H1 (cell line): ENCODE measurements at regions not wholly inside any gene's neighbourhood (a gene's known extent, or its start where the extent isn't known, plus 50 kb on each side); places are given as distances from the start of the nearest gene placed in this dataset.

ENCODE experiments used
- CTCF ChIA-PET: fragments of 300-600 bp; sonication (Branson Sonifier 250); formaldehyde crosslinking; loops from one replicate; lab custom pipeline; 2021; ENCODE audit not compliant: partially characterized antibody; lab: Charles Lee
- POLR2A ChIA-PET: fragments of 300-600 bp; sonication (Branson Sonifier 250); formaldehyde crosslinking; loops from one replicate; lab custom pipeline; 2021; ENCODE audit warnings: inconsistent platforms; ENCODE audit not compliant: partially characterized antibody; lab: Charles Lee
- DNase-seq, 2 experiments: peaks; one replicate each; pipeline versions ENCODE4 v3.0.0 to v3.0.0-alpha.2; 2010 to 2022; ENCODE audit warnings: low spot score in 2 of 2, low read depth in 1 of 2, mixed read lengths in 1 of 2
- FAIRE-seq: peaks from 2 replicates; lab custom pipeline; 2011; peaks lifted over from hg19 to GRCh38; lab: Jason Lieb, UNC
- H2AFZ ChIP-seq: 2 replicates; pipeline ENCODE4 v1.8.1; 2012; ENCODE audit warnings: low read length, inconsistent platforms
- H2AK5ac ChIP-seq: 2 replicates; pipeline ENCODE4 v1.6.1; 2013; ENCODE audit warnings: low read depth, low read length
- H2BK120ac ChIP-seq: replicated peaks from 2 replicates; pipeline ENCODE3; 2013; ENCODE audit warnings: low read depth, low read length, inconsistent platforms
- H2BK12ac ChIP-seq: 2 replicates; pipeline ENCODE4 v1.6.1; 2013; ENCODE audit warnings: low read depth, low read length
- H2BK15ac ChIP-seq: 2 replicates; pipeline ENCODE4 v1.6.1; 2013; ENCODE audit warnings: low read length
- H2BK20ac ChIP-seq: 2 replicates; pipeline ENCODE4 v1.6.1; 2013; ENCODE audit warnings: low read length
- H2BK5ac ChIP-seq: 2 replicates; pipeline ENCODE4 v1.6.1; 2013; ENCODE audit warnings: low read depth, low read length
- H3K14ac ChIP-seq: 2 replicates; pipeline ENCODE4 v1.6.1; 2013; ENCODE audit warnings: inconsistent platforms; ENCODE audit not compliant: insufficient read length
- H3K18ac ChIP-seq: 2 replicates; pipeline ENCODE4 v1.6.1; 2013; ENCODE audit warnings: low read length; ENCODE audit errors: extremely low read depth
- H3K23ac ChIP-seq: 2 replicates; pipeline ENCODE4 v1.6.1; 2013; ENCODE audit warnings: inconsistent platforms; ENCODE audit not compliant: insufficient read length
- H3K23me2 ChIP-seq: 2 replicates; pipeline ENCODE4 v1.6.1; 2013; ENCODE audit warnings: low read depth, low read length
- H3K27ac ChIP-seq: 2 replicates; pipeline ENCODE4 v1.6.1; 2011; ENCODE audit warnings: low read depth, low read length, inconsistent platforms
- H3K27me3 ChIP-seq, 4 experiments: replicated peaks in 1 of 4; 1 replicate in 1 of 4; 2 replicates in 3 of 4; pipeline versions ENCODE4 v1.6.1 to v1.8.1; 2011 to 2013; ENCODE audit warnings: low read length in 3 of 4, mild to moderate bottlenecking in 3 of 4, inconsistent platforms in 2 of 4, mixed read lengths in 2 of 4, moderate library complexity in 1 of 4; ENCODE audit not compliant: control insufficient read depth in 3 of 4, insufficient read depth in 3 of 4; ENCODE audit errors: extremely low read depth in 1 of 4
- H3K36me3 ChIP-seq, 4 experiments: 2 replicates each; pipeline versions ENCODE4 v1.6.1 to v1.8.1; 2011 to 2013; ENCODE audit warnings: mild to moderate bottlenecking in 4 of 4, low read length in 3 of 4, moderate library complexity in 2 of 4, control low read depth in 1 of 4, inconsistent platforms in 1 of 4; ENCODE audit not compliant: insufficient read depth in 4 of 4, control insufficient read depth in 2 of 4
- H3K4ac ChIP-seq: replicated peaks from 2 replicates; pipeline ENCODE3; 2013; ENCODE audit warnings: low read length, low read depth, mixed read lengths, inconsistent platforms; ENCODE audit not compliant: insufficient read length
- H3K4me1 ChIP-seq, 4 experiments: replicated peaks in 1 of 4; 1 replicate in 1 of 4; 2 replicates in 3 of 4; pipeline versions ENCODE4 v1.6.1 to v1.8.1; 2011 to 2013; ENCODE audit warnings: low read length in 3 of 4, inconsistent platforms in 2 of 4, mixed read lengths in 1 of 4; ENCODE audit not compliant: insufficient read depth in 4 of 4, control insufficient read depth in 3 of 4
- H3K4me2 ChIP-seq, 2 experiments: 2 replicates each; pipeline versions ENCODE4 v1.6.1 to v1.8.1; 2011 to 2013; ENCODE audit warnings: low read depth in 2 of 2, low read length in 2 of 2, control low read depth in 1 of 2, inconsistent platforms in 1 of 2, mild to moderate bottlenecking in 1 of 2; ENCODE audit not compliant: insufficient read depth in 1 of 2
- H3K4me3 ChIP-seq, 4 experiments: fragments of 200-600, 300-600 bp in 1 of 4; sonication (generic), shearing (Covaris generic), sonication (Bioruptor Twin) in 1 of 4; 2 replicates each; pipeline versions ENCODE4 v1.5.1 to v1.8.1; 2011 to 2016; ENCODE audit warnings: low read length in 4 of 4, low read depth in 3 of 4, control low read depth in 2 of 4, inconsistent platforms in 2 of 4, mild to moderate bottlenecking in 2 of 4, mixed read lengths in 1 of 4, moderate library complexity in 1 of 4; ENCODE audit not compliant: insufficient read depth in 2 of 4; ENCODE audit errors: extremely low read depth in 1 of 4
- H3K56ac ChIP-seq: replicated peaks from 2 replicates; pipeline ENCODE3; 2013; ENCODE audit warnings: low read depth, mild to moderate bottlenecking, mixed read lengths, low read length, inconsistent platforms; ENCODE audit not compliant: insufficient read length
- H3K79me1 ChIP-seq: 2 replicates; pipeline ENCODE4 v1.6.1; 2013; ENCODE audit warnings: low read depth, low read length, control low read depth
- H3K79me2 ChIP-seq, 2 experiments: 2 replicates each; pipeline versions ENCODE4 v1.6.1 to v1.8.1; 2012 to 2013; ENCODE audit warnings: low read length in 2 of 2, mild to moderate bottlenecking in 2 of 2, inconsistent platforms in 1 of 2; ENCODE audit not compliant: insufficient read depth in 2 of 2, control insufficient read depth in 1 of 2
- H3K9ac ChIP-seq, 4 experiments: replicated peaks in 1 of 4; 1 replicate in 1 of 4; 2 replicates in 3 of 4; pipeline versions ENCODE4 v1.6.1 to v1.8.1; 2011 to 2013; ENCODE audit warnings: low read depth in 3 of 4, low read length in 3 of 4, control low read depth in 2 of 4, mild to moderate bottlenecking in 2 of 4, moderate library complexity in 2 of 4, inconsistent platforms in 1 of 4; ENCODE audit errors: extremely low read depth in 1 of 4
- H3K9me3 ChIP-seq, 2 experiments: 2 replicates each; pipeline versions ENCODE4 v1.6.1 to v1.8.1; 2012 to 2013; ENCODE audit warnings: mild to moderate bottlenecking in 2 of 2, moderate library complexity in 2 of 2, control low read depth in 1 of 2, inconsistent platforms in 1 of 2, low read depth in 1 of 2, low read length in 1 of 2, mixed read lengths in 1 of 2; ENCODE audit not compliant: insufficient read depth in 2 of 2
- H4K20me1 ChIP-seq, 2 experiments: replicated peaks in 1 of 2; 2 replicates each; pipeline versions ENCODE3 to v1.8.1; 2011 to 2013; ENCODE audit warnings: inconsistent platforms in 2 of 2, low read length in 2 of 2, mild to moderate bottlenecking in 1 of 2; ENCODE audit not compliant: insufficient read depth in 2 of 2, control insufficient read depth in 1 of 2
- H4K5ac ChIP-seq: 2 replicates; pipeline ENCODE4 v1.6.1; 2013; ENCODE audit warnings: low read length, low read depth, mixed read lengths, inconsistent platforms; ENCODE audit not compliant: insufficient read length
- H4K8ac ChIP-seq: 2 replicates; pipeline ENCODE4 v1.8.0; 2013; ENCODE audit warnings: mild to moderate bottlenecking, moderate library complexity, low read length, inconsistent platforms; ENCODE audit not compliant: insufficient read depth; ENCODE audit errors: extremely low read depth
- H4K91ac ChIP-seq: replicated peaks from 2 replicates; pipeline ENCODE3; 2013; ENCODE audit warnings: low read length, mixed read lengths, inconsistent platforms; ENCODE audit not compliant: insufficient read length
- CBX8 ChIP-seq: fragments of 300-800, 300-1000 bp; sonication (generic); IDR thresholded peaks from 2 replicates; pipeline ENCODE4 v1.7.1; 2016; ENCODE audit warnings: low read depth, low read length, borderline replicate concordance
- CREB1 ChIP-seq: IDR thresholded peaks from 2 replicates; pipeline ENCODE4 v1.6.1; 2012; ENCODE audit warnings: inconsistent platforms
- EZH2 ChIP-seq: fragments of 200-600 bp; sonication (generic); IDR thresholded peaks from 2 replicates; pipeline ENCODE4 v1.7.1; 2012; ENCODE audit warnings: low read depth, mild to moderate bottlenecking, moderate library complexity, low read length, inconsistent platforms; ENCODE audit not compliant: severe bottlenecking
- HDAC6 ChIP-seq: IDR thresholded peaks from one replicate; pipeline ENCODE4 v1.7.1; 2012; ENCODE audit warnings: low read depth, mild to moderate bottlenecking, inconsistent platforms, low read length, moderate library complexity
- KDM1A ChIP-seq: fragments of 200-600, 300-600 bp; sonication (generic); IDR thresholded peaks from 2 replicates; pipeline ENCODE4 v1.7.1; 2016; ENCODE audit warnings: mild to moderate bottlenecking, low read length, borderline replicate concordance
- MAX ChIP-seq: IDR thresholded peaks from 2 replicates; pipeline ENCODE4 v1.6.1; 2012; ENCODE audit warnings: inconsistent platforms
- NANOG ChIP-seq: IDR thresholded peaks from 2 replicates; pipeline ENCODE4 v1.6.1; 2011; ENCODE audit warnings: low read length, low read depth, mild to moderate bottlenecking, inconsistent platforms; ENCODE audit not compliant: insufficient read depth, poor library complexity, severe bottlenecking
- PHF8 ChIP-seq: fragments of 200-600 bp; sonication (generic); conservative IDR thresholded peaks from 2 replicates; pipeline ENCODE4 v1.7.1; 2012; ENCODE audit warnings: low read depth, mild to moderate bottlenecking, inconsistent platforms, low read length, moderate library complexity
- POU5F1 ChIP-seq: IDR thresholded peaks from 2 replicates; pipeline ENCODE4 v1.6.1; 2011; ENCODE audit warnings: low read depth, mild to moderate bottlenecking, low read length, moderate library complexity
- RBBP5 ChIP-seq: IDR thresholded peaks from 2 replicates; pipeline ENCODE4 v1.7.1; 2012; ENCODE audit warnings: low read depth, mild to moderate bottlenecking, inconsistent platforms, low read length, moderate library complexity, borderline replicate concordance
- RXRA ChIP-seq: IDR thresholded peaks from 2 replicates; pipeline ENCODE4 v1.6.1; 2011; ENCODE audit warnings: low read depth, mild to moderate bottlenecking, low read length, moderate library complexity; ENCODE audit not compliant: insufficient read depth
- SIRT6 ChIP-seq: IDR thresholded peaks from one replicate; pipeline ENCODE4 v1.7.1; 2012; ENCODE audit warnings: low read length, inconsistent platforms
- SIX5 ChIP-seq: IDR thresholded peaks from 2 replicates; pipeline ENCODE4 v1.6.1; 2011; ENCODE audit warnings: mild to moderate bottlenecking, low read depth, low read length
- SP4 ChIP-seq: IDR thresholded peaks from 2 replicates; pipeline ENCODE4 v1.6.1; 2012; ENCODE audit warnings: low read length, inconsistent platforms
- TBP ChIP-seq: IDR thresholded peaks from 2 replicates; pipeline ENCODE4 v1.6.1; 2011; ENCODE audit warnings: low read depth, low read length, improper control_type of control experiment
- ZNF274 ChIP-seq: IDR thresholded peaks from 2 replicates; pipeline ENCODE4 v1.7.0; 2012; ENCODE audit warnings: low read length, borderline replicate concordance; ENCODE audit errors: extremely low read depth
- WGBS, 2 experiments: shearing (Covaris generic) in 1 of 2; methylation state at CpG; one replicate each; pipeline versions ENCODE4 v1.1.6 to v1.1.7; 2013 to 2015; ENCODE audit warnings: low lambda C conversion rate in 2 of 2, mixed read lengths in 2 of 2, inconsistent platforms in 1 of 2, low coverage in 1 of 2, missing lambda C conversion rate in 1 of 2; ENCODE audit not compliant: insufficient replicate concordance in 2 of 2, insufficient coverage in 1 of 2, insufficient read length in 1 of 2; ENCODE audit errors: extremely low coverage in 1 of 2, missing lambda C conversion rate in 1 of 2; 5-methylcytosine and 5-hydroxymethylcytosine counted together

DNA sequence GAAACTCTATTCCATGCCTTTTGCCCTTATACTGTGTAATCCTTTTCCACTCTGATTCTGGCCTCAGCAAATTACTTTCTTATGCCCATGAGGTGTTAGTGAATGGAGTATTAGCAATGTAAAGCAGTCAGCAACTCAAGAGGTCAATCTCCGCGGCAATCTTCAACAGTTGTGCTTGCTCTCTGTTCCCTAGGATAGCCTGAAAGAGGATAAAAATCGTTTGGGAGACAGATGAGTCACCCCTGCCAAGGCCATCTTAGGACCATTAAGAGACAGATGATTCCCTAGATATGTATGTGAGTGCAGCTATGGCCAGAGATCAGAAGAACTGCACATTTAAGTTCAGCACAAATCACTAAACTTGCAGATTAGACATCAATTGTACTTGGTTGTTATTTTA, 1145.8 kb downstream of the GALC start:
- no peaks in the 10 kb centered on the region for H3K79me1 ChIP-seq
- no peak overlapping the region for H3K4ac ChIP-seq
- no peaks in the 10 kb centered on the region for H3K79me2 ChIP-seq
- H2BK15ac ChIP-seq: no peak overlapping the region
- H3K27me3 ChIP-seq: no peaks in the 10 kb centered on the region
- H3K18ac ChIP-seq: no peak overlapping the region
- H3K4me1 ChIP-seq: peaks cover 0 to 4% (median 3%) of the 10 kb centered on the region in 4 experiments; a peak in 4 of 7 replicates
- no peaks in the 10 kb centered on the region for H3K36me3 ChIP-seq
- no peak overlapping the region for H4K91ac ChIP-seq
- no peak for FAIRE-seq
- H4K5ac ChIP-seq: no peak overlapping the region
- no peak overlapping the region for H3K27ac ChIP-seq
- CTCF ChIA-PET: interaction anchor here (1.6 kb wide), 1 partner anchor 19 kb away, joined by 5 read pairs; no protein-coding TSS in a partner anchor
- no peak overlapping the region for H3K4me2 ChIP-seq
- H3K4me3 ChIP-seq: no peak overlapping the region
- no peak overlapping the region for H2BK20ac ChIP-seq
- POLR2A ChIA-PET: no interaction called here
- no peak overlapping the region for H3K14ac ChIP-seq
- H4K8ac ChIP-seq: no peak overlapping the region
- H3K9me3 ChIP-seq: no peaks in the 10 kb centered on the region
- no peak for DNase-seq
- TF ChIP-seq HDAC6 (no peak), SIRT6 (no peak), SP4 (no peak), KDM1A (no peak), NANOG (no peak), EZH2 (no peak), CBX8 (no peak), RBBP5 (no peak), SIX5 (no peak), MAX (no peak), RXRA (no peak), POU5F1 (no peak), ZNF274 (no peak), PHF8 (no peak), CREB1 (no peak), TBP (no peak)
- no peak overlapping the region for H3K56ac ChIP-seq
- no peaks in the 10 kb centered on the region for H4K20me1 ChIP-seq
- H3K9ac ChIP-seq: no peak overlapping the region
- no peak overlapping the region for H2BK5ac ChIP-seq
- no peak overlapping the region; the same call in 1 of the 2 replicates for H2AFZ ChIP-seq
- H3K23ac ChIP-seq: no peak overlapping the region
- no peaks in the 10 kb centered on the region for H3K23me2 ChIP-seq
- no peak overlapping the region for H2BK120ac ChIP-seq
- H2BK12ac ChIP-seq: no peak overlapping the region
- no peak overlapping the region for H2AK5ac ChIP-seq
- 81% methylated on average over 3 of the region's 3 CpGs; no CpG with 5 or more reads in 1 of the 2 experiments for WGBS, 2 experiments
